ENCODE measurements at regions not wholly inside any gene's neighbourhood (a gene's known extent, or its start where the extent isn't known, plus 50 kb on each side); places are given as distances from the start of the nearest gene placed in this dataset.

DNA sequence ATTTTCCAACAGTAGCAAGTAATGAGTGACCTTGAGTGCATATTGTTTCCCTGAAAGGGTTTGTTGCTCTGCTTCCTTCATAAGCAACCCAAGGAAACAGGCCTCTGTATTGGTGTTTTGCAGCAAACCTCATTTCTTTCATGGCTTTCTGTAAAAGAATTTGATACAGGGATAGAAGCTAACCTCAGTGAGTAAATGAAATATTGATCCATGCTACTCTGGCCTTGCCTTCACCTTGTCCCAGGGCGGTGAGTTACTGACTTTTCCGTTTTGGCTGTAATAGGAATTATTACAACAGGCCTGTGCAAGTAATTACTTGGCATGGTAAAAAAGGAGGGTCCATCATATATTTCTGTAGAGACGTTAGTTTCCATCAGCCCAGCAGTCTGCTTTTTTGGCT lies 130.9 kb upstream of the MPPED2 start:
- no peak for DNase-seq (ENCODE audit: low spot score)
- CTCF ChIA-PET, result no interaction called here
- POLR2A ChIA-PET (ENCODE audit: low non-redundant PET), result no interaction called here
- no peak overlapping the region for H3K27ac ChIP-seq
- TF ChIP-seq, protein P1, sequence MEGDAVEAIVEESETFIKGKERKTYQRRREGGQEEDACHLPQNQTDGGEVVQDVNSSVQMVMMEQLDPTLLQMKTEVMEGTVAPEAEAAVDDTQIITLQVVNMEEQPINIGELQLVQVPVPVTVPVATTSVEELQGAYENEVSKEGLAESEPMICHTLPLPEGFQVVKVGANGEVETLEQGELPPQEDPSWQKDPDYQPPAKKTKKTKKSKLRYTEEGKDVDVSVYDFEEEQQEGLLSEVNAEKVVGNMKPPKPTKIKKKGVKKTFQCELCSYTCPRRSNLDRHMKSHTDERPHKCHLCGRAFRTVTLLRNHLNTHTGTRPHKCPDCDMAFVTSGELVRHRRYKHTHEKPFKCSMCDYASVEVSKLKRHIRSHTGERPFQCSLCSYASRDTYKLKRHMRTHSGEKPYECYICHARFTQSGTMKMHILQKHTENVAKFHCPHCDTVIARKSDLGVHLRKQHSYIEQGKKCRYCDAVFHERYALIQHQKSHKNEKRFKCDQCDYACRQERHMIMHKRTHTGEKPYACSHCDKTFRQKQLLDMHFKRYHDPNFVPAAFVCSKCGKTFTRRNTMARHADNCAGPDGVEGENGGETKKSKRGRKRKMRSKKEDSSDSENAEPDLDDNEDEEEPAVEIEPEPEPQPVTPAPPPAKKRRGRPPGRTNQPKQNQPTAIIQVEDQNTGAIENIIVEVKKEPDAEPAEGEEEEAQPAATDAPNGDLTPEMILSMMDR (conservative IDR thresholded peaks at IDR 0.05; ENCODE audit: low read depth), result no peak

GRCh38 chr11:30712749-30713148 lies 126.6 kb upstream of the MPPED2 start:
- ChIA-PET POLR2A (ENCODE audit: low non-redundant PET) (no interaction called here), CTCF (interaction anchor here (0.5 to 0.6 kb wide), 2 partner anchors 231 to 1383 kb away, joined by 3 to 4 read pairs; no protein-coding TSS in a partner anchor)
- DNase-seq (ENCODE audit: low spot score), result no peak
- TF ChIP-seq, protein P1 (conservative IDR thresholded peaks at IDR 0.05; ENCODE audit: low read depth), result no peak
- no peak overlapping the region for H3K27ac ChIP-seq

DNA sequence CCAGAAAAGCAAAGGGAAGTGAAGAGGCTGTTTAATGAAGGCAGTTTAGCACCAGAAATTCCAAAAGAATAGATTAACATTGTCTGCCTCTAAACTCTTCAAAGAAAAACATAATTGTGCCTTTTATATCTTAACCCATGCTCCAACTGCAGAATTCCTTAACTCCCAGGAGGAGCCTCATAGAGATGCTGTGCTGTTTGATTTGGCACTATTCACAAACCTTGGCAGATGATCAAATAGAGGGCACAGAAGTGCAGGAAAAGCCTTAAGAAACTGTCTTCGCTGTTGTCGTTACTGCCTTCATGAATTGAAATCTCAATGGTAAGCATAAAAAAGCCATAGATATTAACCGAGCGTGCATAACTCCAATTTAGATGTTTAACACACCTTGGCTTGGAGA lies 124.1 kb upstream of the MPPED2 start:
- ChIA-PET CTCF (no interaction called here), POLR2A (ENCODE audit: low non-redundant PET) (no interaction called here)
- TF ChIP-seq, protein P1 (conservative IDR thresholded peaks at IDR 0.05; ENCODE audit: low read depth), result no peak
- no peak for DNase-seq (ENCODE audit: low spot score)
- no peak overlapping the region for H3K27ac ChIP-seq

GRCh38 chr11:30707110-30707509 lies 121.0 kb upstream of the MPPED2 start:
- ChIA-PET POLR2A (ENCODE audit: low non-redundant PET) (no interaction called here), CTCF (no interaction called here)
- no peak overlapping the region for H3K27ac ChIP-seq
- TF ChIP-seq, protein P1 (conservative IDR thresholded peaks at IDR 0.05; ENCODE audit: low read depth), result no peak
- no peak for DNase-seq (ENCODE audit: low spot score)

DNA sequence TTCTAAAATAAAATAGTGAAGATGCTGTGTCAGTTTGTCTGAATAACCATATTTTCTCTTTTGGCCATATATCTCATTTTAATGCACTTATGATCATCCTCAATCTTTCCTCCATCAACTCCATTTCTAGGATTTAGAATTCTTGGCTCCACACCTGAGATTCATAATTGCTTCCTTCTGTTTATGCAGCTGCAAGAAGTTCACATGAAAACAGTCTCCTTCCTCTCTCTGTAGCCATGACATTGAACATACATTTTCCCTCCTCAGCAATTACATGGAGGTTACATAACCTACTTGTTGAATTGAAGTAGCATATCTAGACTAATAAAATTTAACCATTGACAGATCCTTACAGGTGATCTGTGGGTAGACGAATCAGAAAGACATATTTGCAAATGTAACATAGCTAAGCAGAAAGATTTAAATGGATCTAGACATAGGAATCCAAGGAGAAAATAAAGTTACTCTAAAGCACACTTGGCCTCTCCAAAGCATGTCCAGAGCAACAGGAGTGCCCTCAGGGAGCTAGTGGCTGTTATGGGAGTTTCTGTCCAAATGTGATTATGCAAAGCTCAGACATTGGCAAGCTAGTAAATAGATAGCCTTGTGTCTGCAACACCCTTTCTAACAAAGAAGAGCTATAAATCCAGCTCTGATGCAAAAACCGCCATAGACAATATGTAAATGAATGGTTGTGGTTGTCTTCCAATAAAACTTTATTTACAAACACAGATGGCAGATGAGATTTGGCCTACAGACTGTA lies 119.9 kb upstream of the MPPED2 start:
- CTCF ChIA-PET, result interaction anchor here (0.5 kb wide), 1 partner anchor 98 kb away, joined by 3 read pairs; no protein-coding TSS in a partner anchor
- POLR2A ChIA-PET (ENCODE audit: low non-redundant PET), result no interaction called here
- H3K27ac ChIP-seq, result no peak overlapping the region
- TF ChIP-seq, protein P1 (conservative IDR thresholded peaks at IDR 0.05; ENCODE audit: low read depth), result no peak
- no peak for DNase-seq (ENCODE audit: low spot score)

GRCh38 chr11:30698425-30698824 lies 112.3 kb upstream of the MPPED2 start:
- DNase-seq (ENCODE audit: low spot score), result no peak
- H3K27ac ChIP-seq, result no peak overlapping the region
- ChIA-PET CTCF (no interaction called here), POLR2A (ENCODE audit: low non-redundant PET) (no interaction called here)
- TF ChIP-seq, protein P1 (conservative IDR thresholded peaks at IDR 0.05; ENCODE audit: low read depth), result no peak

All from RWPE1 (cell line).